ENCODE measurements at regions not wholly inside any gene's neighbourhood (a gene's known extent, or its start where the extent isn't known, plus 50 kb on each side); places are given as distances from the start of the nearest gene placed in this dataset.

DNA sequence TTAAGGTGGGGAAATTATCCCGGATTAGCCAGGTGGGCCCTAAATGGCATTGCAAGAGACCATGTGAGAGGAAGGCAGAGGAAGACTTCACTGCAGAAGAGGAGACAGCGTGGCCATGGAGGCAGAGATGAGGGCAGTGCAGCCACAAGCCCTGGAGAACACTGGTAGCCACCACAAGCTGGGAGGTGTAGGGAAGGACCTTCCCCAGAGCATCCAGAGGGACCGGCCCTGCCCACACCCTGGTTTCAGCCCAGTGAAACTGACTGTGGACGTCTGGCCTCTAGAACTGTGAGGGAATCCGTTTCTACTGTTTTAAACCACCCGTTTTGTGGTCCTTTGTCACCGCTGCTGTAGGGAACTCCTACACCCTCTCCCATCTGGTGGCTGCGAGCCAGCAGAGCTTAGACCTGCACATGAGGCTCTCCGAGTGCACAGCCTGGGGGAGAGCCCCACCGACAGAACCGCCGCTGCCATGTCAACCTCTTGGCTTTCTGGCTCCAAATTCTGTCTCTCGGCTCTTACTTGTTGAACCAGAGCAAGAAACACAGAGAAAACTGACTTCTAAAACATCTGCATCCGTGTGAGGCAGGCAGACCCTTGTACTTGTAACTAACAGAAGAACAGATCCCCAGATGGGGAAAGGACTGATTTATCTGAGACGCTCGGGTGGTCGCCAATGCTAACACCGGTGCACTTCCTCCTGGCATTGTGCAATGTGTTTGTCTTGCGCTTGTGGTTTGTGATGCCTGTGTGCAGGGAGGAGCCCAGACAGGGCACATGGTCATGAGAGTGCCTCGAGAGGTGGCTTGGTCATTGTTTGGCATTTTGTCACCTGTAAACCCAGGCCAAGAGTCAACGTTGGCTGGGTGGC, 90.8 kb upstream of the TMPRSS2 start (continued):
- TF ChIP-seq SIRT6 (IDR thresholded peaks at IDR 0.05; ENCODE audit: low read length) (no peak), ATF2 (IDR thresholded peaks at IDR 0.05; ENCODE audit: low read length) (no peak), BRCA1 (IDR thresholded peaks at IDR 0.05; ENCODE audit: low read depth, low read length) (no peak), BCL11A (IDR thresholded peaks at IDR 0.05; ENCODE audit: low read depth in 2 of 2, low read length in 2 of 2) (no peak), MAX (IDR thresholded peaks at IDR 0.05) (no peak), SAP30 (IDR thresholded peaks at IDR 0.05; ENCODE audit: insufficient read depth, insufficient replicate concordance, low read length) (no peak)

Data from H1 (cell line).